H1 (cell line): ENCODE measurements at regions not wholly inside any gene's neighbourhood (a gene's known extent, or its start where the extent isn't known, plus 50 kb on each side); places are given as distances from the start of the nearest gene placed in this dataset.

Source experiments
- CTCF ChIA-PET: fragments of 300-600 bp; sonication (Branson Sonifier 250); formaldehyde crosslinking; loops from one replicate; lab custom pipeline; 2021; ENCODE audit not compliant: partially characterized antibody; lab: Charles Lee
- POLR2A ChIA-PET: fragments of 300-600 bp; sonication (Branson Sonifier 250); formaldehyde crosslinking; loops from one replicate; lab custom pipeline; 2021; ENCODE audit warnings: inconsistent platforms; ENCODE audit not compliant: partially characterized antibody; lab: Charles Lee
- DNase-seq, 2 experiments: peaks; one replicate each; pipeline versions ENCODE4 v3.0.0 to v3.0.0-alpha.2; 2010 to 2022; ENCODE audit warnings: low spot score in 2 of 2, low read depth in 1 of 2, mixed read lengths in 1 of 2
- FAIRE-seq: peaks from 2 replicates; lab custom pipeline; 2011; peaks lifted over from hg19 to GRCh38; lab: Jason Lieb, UNC
- H2AFZ ChIP-seq: 2 replicates; pipeline ENCODE4 v1.8.1; 2012; ENCODE audit warnings: low read length, inconsistent platforms
- H2AK5ac ChIP-seq: 2 replicates; pipeline ENCODE4 v1.6.1; 2013; ENCODE audit warnings: low read depth, low read length
- H2BK120ac ChIP-seq: replicated peaks from 2 replicates; pipeline ENCODE3; 2013; ENCODE audit warnings: low read depth, low read length, inconsistent platforms
- H2BK12ac ChIP-seq: 2 replicates; pipeline ENCODE4 v1.6.1; 2013; ENCODE audit warnings: low read depth, low read length
- H2BK15ac ChIP-seq: 2 replicates; pipeline ENCODE4 v1.6.1; 2013; ENCODE audit warnings: low read length
- H2BK20ac ChIP-seq: 2 replicates; pipeline ENCODE4 v1.6.1; 2013; ENCODE audit warnings: low read length
- H2BK5ac ChIP-seq: 2 replicates; pipeline ENCODE4 v1.6.1; 2013; ENCODE audit warnings: low read depth, low read length
- H3K14ac ChIP-seq: 2 replicates; pipeline ENCODE4 v1.6.1; 2013; ENCODE audit warnings: inconsistent platforms; ENCODE audit not compliant: insufficient read length
- H3K18ac ChIP-seq: 2 replicates; pipeline ENCODE4 v1.6.1; 2013; ENCODE audit warnings: low read length; ENCODE audit errors: extremely low read depth
- H3K23ac ChIP-seq: 2 replicates; pipeline ENCODE4 v1.6.1; 2013; ENCODE audit warnings: inconsistent platforms; ENCODE audit not compliant: insufficient read length
- H3K23me2 ChIP-seq: 2 replicates; pipeline ENCODE4 v1.6.1; 2013; ENCODE audit warnings: low read depth, low read length
- H3K27ac ChIP-seq: 2 replicates; pipeline ENCODE4 v1.6.1; 2011; ENCODE audit warnings: low read depth, low read length, inconsistent platforms
- H3K27me3 ChIP-seq, 4 experiments: replicated peaks in 1 of 4; 1 replicate in 1 of 4; 2 replicates in 3 of 4; pipeline versions ENCODE4 v1.6.1 to v1.8.1; 2011 to 2013; ENCODE audit warnings: low read length in 3 of 4, mild to moderate bottlenecking in 3 of 4, inconsistent platforms in 2 of 4, mixed read lengths in 2 of 4, moderate library complexity in 1 of 4; ENCODE audit not compliant: control insufficient read depth in 3 of 4, insufficient read depth in 3 of 4; ENCODE audit errors: extremely low read depth in 1 of 4
- H3K36me3 ChIP-seq, 4 experiments: 2 replicates each; pipeline versions ENCODE4 v1.6.1 to v1.8.1; 2011 to 2013; ENCODE audit warnings: mild to moderate bottlenecking in 4 of 4, low read length in 3 of 4, moderate library complexity in 2 of 4, control low read depth in 1 of 4, inconsistent platforms in 1 of 4; ENCODE audit not compliant: insufficient read depth in 4 of 4, control insufficient read depth in 2 of 4
- H3K4ac ChIP-seq: replicated peaks from 2 replicates; pipeline ENCODE3; 2013; ENCODE audit warnings: low read length, low read depth, mixed read lengths, inconsistent platforms; ENCODE audit not compliant: insufficient read length
- H3K4me1 ChIP-seq, 4 experiments: replicated peaks in 1 of 4; 1 replicate in 1 of 4; 2 replicates in 3 of 4; pipeline versions ENCODE4 v1.6.1 to v1.8.1; 2011 to 2013; ENCODE audit warnings: low read length in 3 of 4, inconsistent platforms in 2 of 4, mixed read lengths in 1 of 4; ENCODE audit not compliant: insufficient read depth in 4 of 4, control insufficient read depth in 3 of 4
- H3K4me2 ChIP-seq, 2 experiments: 2 replicates each; pipeline versions ENCODE4 v1.6.1 to v1.8.1; 2011 to 2013; ENCODE audit warnings: low read depth in 2 of 2, low read length in 2 of 2, control low read depth in 1 of 2, inconsistent platforms in 1 of 2, mild to moderate bottlenecking in 1 of 2; ENCODE audit not compliant: insufficient read depth in 1 of 2
- H3K4me3 ChIP-seq, 4 experiments: fragments of 200-600, 300-600 bp in 1 of 4; sonication (generic), shearing (Covaris generic), sonication (Bioruptor Twin) in 1 of 4; 2 replicates each; pipeline versions ENCODE4 v1.5.1 to v1.8.1; 2011 to 2016; ENCODE audit warnings: low read length in 4 of 4, low read depth in 3 of 4, control low read depth in 2 of 4, inconsistent platforms in 2 of 4, mild to moderate bottlenecking in 2 of 4, mixed read lengths in 1 of 4, moderate library complexity in 1 of 4; ENCODE audit not compliant: insufficient read depth in 2 of 4; ENCODE audit errors: extremely low read depth in 1 of 4
- H3K56ac ChIP-seq: replicated peaks from 2 replicates; pipeline ENCODE3; 2013; ENCODE audit warnings: low read depth, mild to moderate bottlenecking, mixed read lengths, low read length, inconsistent platforms; ENCODE audit not compliant: insufficient read length
- H3K79me1 ChIP-seq: 2 replicates; pipeline ENCODE4 v1.6.1; 2013; ENCODE audit warnings: low read depth, low read length, control low read depth
- H3K79me2 ChIP-seq, 2 experiments: 2 replicates each; pipeline versions ENCODE4 v1.6.1 to v1.8.1; 2012 to 2013; ENCODE audit warnings: low read length in 2 of 2, mild to moderate bottlenecking in 2 of 2, inconsistent platforms in 1 of 2; ENCODE audit not compliant: insufficient read depth in 2 of 2, control insufficient read depth in 1 of 2
- H3K9ac ChIP-seq, 4 experiments: replicated peaks in 1 of 4; 1 replicate in 1 of 4; 2 replicates in 3 of 4; pipeline versions ENCODE4 v1.6.1 to v1.8.1; 2011 to 2013; ENCODE audit warnings: low read depth in 3 of 4, low read length in 3 of 4, control low read depth in 2 of 4, mild to moderate bottlenecking in 2 of 4, moderate library complexity in 2 of 4, inconsistent platforms in 1 of 4; ENCODE audit errors: extremely low read depth in 1 of 4
- H3K9me3 ChIP-seq, 2 experiments: 2 replicates each; pipeline versions ENCODE4 v1.6.1 to v1.8.1; 2012 to 2013; ENCODE audit warnings: mild to moderate bottlenecking in 2 of 2, moderate library complexity in 2 of 2, control low read depth in 1 of 2, inconsistent platforms in 1 of 2, low read depth in 1 of 2, low read length in 1 of 2, mixed read lengths in 1 of 2; ENCODE audit not compliant: insufficient read depth in 2 of 2
- H4K20me1 ChIP-seq, 2 experiments: replicated peaks in 1 of 2; 2 replicates each; pipeline versions ENCODE3 to v1.8.1; 2011 to 2013; ENCODE audit warnings: inconsistent platforms in 2 of 2, low read length in 2 of 2, mild to moderate bottlenecking in 1 of 2; ENCODE audit not compliant: insufficient read depth in 2 of 2, control insufficient read depth in 1 of 2
- H4K5ac ChIP-seq: 2 replicates; pipeline ENCODE4 v1.6.1; 2013; ENCODE audit warnings: low read length, low read depth, mixed read lengths, inconsistent platforms; ENCODE audit not compliant: insufficient read length
- H4K8ac ChIP-seq: 2 replicates; pipeline ENCODE4 v1.8.0; 2013; ENCODE audit warnings: mild to moderate bottlenecking, moderate library complexity, low read length, inconsistent platforms; ENCODE audit not compliant: insufficient read depth; ENCODE audit errors: extremely low read depth
- H4K91ac ChIP-seq: replicated peaks from 2 replicates; pipeline ENCODE3; 2013; ENCODE audit warnings: low read length, mixed read lengths, inconsistent platforms; ENCODE audit not compliant: insufficient read length
- EGR1 ChIP-seq: IDR thresholded peaks from 2 replicates; pipeline ENCODE4 v1.6.1; 2011; ENCODE audit warnings: low read depth, low read length, borderline replicate concordance
- HDAC2 ChIP-seq, 2 experiments: fragments of 300-600 bp in 1 of 2; sonication (generic) in 1 of 2; IDR thresholded peaks; 2 replicates each; pipeline ENCODE4 v1.6.1; 2011 to 2012; ENCODE audit warnings: low read depth in 2 of 2, low read length in 2 of 2, mild to moderate bottlenecking in 2 of 2, moderate library complexity in 2 of 2, borderline replicate concordance in 1 of 2, inconsistent platforms in 1 of 2
- KDM1A ChIP-seq: fragments of 200-600, 300-600 bp; sonication (generic); IDR thresholded peaks from 2 replicates; pipeline ENCODE4 v1.7.1; 2016; ENCODE audit warnings: mild to moderate bottlenecking, low read length, borderline replicate concordance
- KDM4A ChIP-seq: IDR thresholded peaks from one replicate; pipeline ENCODE4 v1.7.1; 2012; ENCODE audit warnings: low read depth, mild to moderate bottlenecking, moderate library complexity, low read length, inconsistent platforms; ENCODE audit not compliant: severe bottlenecking
- SP1 ChIP-seq: IDR thresholded peaks from 2 replicates; pipeline ENCODE4 v1.6.1; 2011; ENCODE audit warnings: low read depth, low read length
- WGBS, 2 experiments: shearing (Covaris generic) in 1 of 2; methylation state at CpG; one replicate each; pipeline versions ENCODE4 v1.1.6 to v1.1.7; 2013 to 2015; ENCODE audit warnings: low lambda C conversion rate in 2 of 2, mixed read lengths in 2 of 2, inconsistent platforms in 1 of 2, low coverage in 1 of 2, missing lambda C conversion rate in 1 of 2; ENCODE audit not compliant: insufficient replicate concordance in 2 of 2, insufficient coverage in 1 of 2, insufficient read length in 1 of 2; ENCODE audit errors: extremely low coverage in 1 of 2, missing lambda C conversion rate in 1 of 2; 5-methylcytosine and 5-hydroxymethylcytosine counted together
- TF ChIP-seq, protein P1 (sequence below), 3 experiments: IDR thresholded peaks; 1 replicate in 2 of 3; 2 replicates in 1 of 3; pipeline versions ENCODE4 v1.5.1 to v1.6.1; 2011; ENCODE audit warnings: low read length in 3 of 3, mild to moderate bottlenecking in 3 of 3, inconsistent platforms in 2 of 3, low read depth in 1 of 3, moderate library complexity in 1 of 3; ENCODE audit not compliant: insufficient read depth in 1 of 3; ENCODE audit errors: control extremely low read depth in 1 of 3
- TF ChIP-seq, protein P2 (sequence below): IDR thresholded peaks from 2 replicates; pipeline ENCODE4 v1.6.1; 2011; ENCODE audit warnings: low read length, improper control_type of control experiment

- DNase-seq, result no peak
- Histone ChIP-seq H3K9me3 (no peaks in the 10 kb centered on the region), H3K14ac (no peak overlapping the region), H4K5ac (no peak overlapping the region), H3K23me2 (no peaks in the 10 kb centered on the region), H3K18ac (no peak overlapping the region), H3K4me3 (no peak overlapping the region), H4K20me1 (peaks cover 0 to 2% of the 10 kb centered on the region in 2 experiments), H3K56ac (no peak overlapping the region), H2BK5ac (no peak overlapping the region), H3K4me2 (no peak overlapping the region), H3K4ac (no peak overlapping the region), H2BK12ac (no peak overlapping the region), H3K27me3 (no peaks in the 10 kb centered on the region), H2AFZ (no peak overlapping the region), H2BK15ac (0 out of 2 replicates have a peak overlapping the region, but pooled peaks have one; percentile 29), H3K36me3 (no peaks in the 10 kb centered on the region), H3K9ac (no peak overlapping the region)
- ChIA-PET CTCF (interaction anchor here (0.7 to 9.8 kb wide), 37 partner anchors 8 to 196 kb away, joined by 3 to 153 read pairs (median 5); partner anchors contain the start of gene GSE1), POLR2A (interaction anchor here (1.1 to 1.5 kb wide), 3 partner anchors 9 to 81 kb away, joined by 3 to 6 read pairs (median 4); no protein-coding TSS in a partner anchor)
- TF ChIP-seq SP1 (no peak), KDM4A (no peak), EGR1 (0 out of 2 replicates have a peak, but pooled peaks have one; percentile 49), KDM1A (peak; percentile 94), HDAC2 (IDR thresholded peaks at IDR 0.05; ENCODE audit: borderline replicate concordance in 1 of 2, low read depth in 2 of 2, low read length in 2 of 2) (0 out of 4 replicates have a peak, but pooled peaks of 1 of the 2 experiments have one; percentile 73)
- TF ChIP-seq, protein P1, sequence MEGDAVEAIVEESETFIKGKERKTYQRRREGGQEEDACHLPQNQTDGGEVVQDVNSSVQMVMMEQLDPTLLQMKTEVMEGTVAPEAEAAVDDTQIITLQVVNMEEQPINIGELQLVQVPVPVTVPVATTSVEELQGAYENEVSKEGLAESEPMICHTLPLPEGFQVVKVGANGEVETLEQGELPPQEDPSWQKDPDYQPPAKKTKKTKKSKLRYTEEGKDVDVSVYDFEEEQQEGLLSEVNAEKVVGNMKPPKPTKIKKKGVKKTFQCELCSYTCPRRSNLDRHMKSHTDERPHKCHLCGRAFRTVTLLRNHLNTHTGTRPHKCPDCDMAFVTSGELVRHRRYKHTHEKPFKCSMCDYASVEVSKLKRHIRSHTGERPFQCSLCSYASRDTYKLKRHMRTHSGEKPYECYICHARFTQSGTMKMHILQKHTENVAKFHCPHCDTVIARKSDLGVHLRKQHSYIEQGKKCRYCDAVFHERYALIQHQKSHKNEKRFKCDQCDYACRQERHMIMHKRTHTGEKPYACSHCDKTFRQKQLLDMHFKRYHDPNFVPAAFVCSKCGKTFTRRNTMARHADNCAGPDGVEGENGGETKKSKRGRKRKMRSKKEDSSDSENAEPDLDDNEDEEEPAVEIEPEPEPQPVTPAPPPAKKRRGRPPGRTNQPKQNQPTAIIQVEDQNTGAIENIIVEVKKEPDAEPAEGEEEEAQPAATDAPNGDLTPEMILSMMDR (IDR thresholded peaks at IDR 0.05; ENCODE audit: control extremely low read depth in 1 of 3, insufficient read depth in 1 of 3, low read depth in 1 of 3, low read length in 3 of 3), result peak; percentile 37 to 57 (median 47)
- TF ChIP-seq, protein P2, sequence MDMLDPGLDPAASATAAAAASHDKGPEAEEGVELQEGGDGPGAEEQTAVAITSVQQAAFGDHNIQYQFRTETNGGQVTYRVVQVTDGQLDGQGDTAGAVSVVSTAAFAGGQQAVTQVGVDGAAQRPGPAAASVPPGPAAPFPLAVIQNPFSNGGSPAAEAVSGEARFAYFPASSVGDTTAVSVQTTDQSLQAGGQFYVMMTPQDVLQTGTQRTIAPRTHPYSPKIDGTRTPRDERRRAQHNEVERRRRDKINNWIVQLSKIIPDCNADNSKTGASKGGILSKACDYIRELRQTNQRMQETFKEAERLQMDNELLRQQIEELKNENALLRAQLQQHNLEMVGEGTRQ, result no peak
- TF ChIP-seq, all 59 proteins: peak for 4
- Histone ChIP-seq H3K23ac (no peak overlapping the region), H3K79me2 (no peaks in the 10 kb centered on the region), H3K79me1 (no peaks in the 10 kb centered on the region; the same call in 1 of the 2 replicates), H4K8ac (no peak overlapping the region), H2BK120ac (no peak overlapping the region), H2AK5ac (no peak overlapping the region), H2BK20ac (no peak overlapping the region), H3K27ac (no peak overlapping the region), H3K4me1 (peaks cover 3 to 24% (median 13%) of the 10 kb centered on the region in 4 experiments), H4K91ac (peak overlapping the region; percentile 14)
- FAIRE-seq, result no peak
- 87% methylated on average over 21 of the region's 21 CpGs; no CpG with 5 or more reads in 1 of the 2 experiments for WGBS, 2 experiments
Observed at GRCh38 chr16:85528528-85529387, 84.4 kb upstream of the GSE1 start.
